ENCODE measurements at regions not wholly inside any gene's neighbourhood (a gene's known extent, or its start where the extent isn't known, plus 50 kb on each side); places are given as distances from the start of the nearest gene placed in this dataset.
A peak's percentile ranks its signal among the peaks of the same experiment; 100 is the strongest.

- no peak for DNase-seq
These were observed 265.3 kb downstream of the TBL1XR1 start for GRCh38 chr3:176931991-176932390.

- no peak for DNase-seq
These were observed 266.3 kb downstream of the TBL1XR1 start for GRCh38 chr3:176930942-176931341.

DNA sequence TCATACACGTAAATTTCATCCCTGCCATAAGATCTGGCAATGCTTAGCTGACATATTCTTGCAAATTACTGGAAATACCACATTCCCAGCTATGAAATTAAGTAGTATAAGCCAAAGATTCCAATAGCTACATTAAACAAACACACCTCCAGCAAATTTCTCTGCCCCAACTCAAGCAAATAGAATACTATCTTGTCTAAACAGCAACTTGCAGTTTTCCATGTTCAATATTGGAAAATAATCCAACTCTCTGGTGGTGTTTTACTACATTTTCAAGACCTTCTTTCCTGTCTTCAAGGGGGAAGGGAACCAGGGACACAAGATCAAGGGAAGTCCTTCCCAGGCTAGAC is 268.7 kb downstream of the TBL1XR1 start:
- DNase-seq: no peak

- DNase-seq: no peak
These were observed 269.3 kb downstream of the TBL1XR1 start for GRCh38 chr3:176927706-176928581.

DNA sequence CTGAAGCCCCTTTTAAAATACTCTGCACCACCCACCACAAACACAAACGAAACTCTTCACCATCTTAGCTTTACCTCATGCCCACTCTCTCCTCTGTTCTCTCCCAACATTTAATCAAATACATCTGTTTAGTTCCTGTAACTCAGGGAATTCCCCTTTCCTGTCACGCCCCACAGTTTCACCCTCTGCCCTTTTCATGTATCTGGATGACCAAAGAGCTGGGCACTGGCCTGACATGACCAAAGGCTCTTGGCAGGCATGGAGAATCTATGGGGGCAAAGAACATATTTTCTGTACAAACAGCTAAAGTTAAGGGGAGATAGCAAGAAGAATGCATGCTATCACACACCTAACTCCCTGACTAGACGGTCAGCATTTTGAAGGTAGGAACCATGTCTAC is 270.0 kb downstream of the TBL1XR1 start:
- no peak for DNase-seq

GRCh38 chr3:176926688-176927087 is 270.6 kb downstream of the TBL1XR1 start:
- no peak for DNase-seq

DNA sequence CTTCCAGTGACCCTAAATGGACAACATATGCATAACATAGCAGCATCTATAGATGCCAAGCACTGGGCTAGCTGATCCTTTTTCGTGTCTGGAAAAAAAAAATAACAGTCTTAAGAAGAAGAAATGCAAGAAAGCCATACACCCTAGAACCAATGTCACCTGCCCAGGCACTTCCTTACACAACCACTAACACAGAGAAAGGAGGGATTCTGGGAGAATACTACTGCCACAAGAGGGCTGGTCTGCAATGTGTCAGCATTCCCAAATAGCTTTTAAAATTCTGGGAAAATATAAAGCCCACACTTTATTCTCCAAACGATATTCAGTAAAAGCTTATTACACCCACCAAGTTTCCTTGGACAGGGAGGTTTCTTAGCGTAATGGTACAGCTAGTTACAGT is 271.2 kb downstream of the TBL1XR1 start:
- no peak for DNase-seq

DNA sequence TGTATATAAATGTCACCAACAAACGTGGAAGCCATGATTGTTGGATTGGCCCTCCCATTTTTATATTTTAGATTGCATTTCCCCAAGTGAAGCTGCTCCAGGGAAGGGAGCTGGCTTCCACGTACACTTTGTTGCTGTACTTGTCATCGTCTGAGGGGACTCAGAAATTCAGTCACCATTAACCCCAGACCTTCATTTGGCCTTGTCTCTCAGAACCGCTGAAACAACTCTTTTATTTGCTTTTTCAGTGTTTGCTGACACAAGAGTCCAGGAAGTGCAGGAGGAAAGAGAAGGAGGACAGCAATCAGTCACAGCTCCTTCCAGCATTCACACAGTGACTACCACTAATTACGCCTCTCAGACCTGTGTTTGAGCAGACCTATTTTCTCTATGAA is 276.5 kb downstream of the TBL1XR1 start:
- no peak for DNase-seq

- DNase-seq: no peak
These were observed 277.2 kb downstream of the TBL1XR1 start for GRCh38 chr3:176919836-176920765.

GRCh38 chr3:176916777-176917176 is 280.5 kb downstream of the TBL1XR1 start:
- DNase-seq: no peak

GRCh38 chr3:176914764-176915163 is 282.5 kb downstream of the TBL1XR1 start:
- no peak for DNase-seq

- DNase-seq: no peak
These were observed 285.7 kb downstream of the TBL1XR1 start for GRCh38 chr3:176911579-176911978.

DNA sequence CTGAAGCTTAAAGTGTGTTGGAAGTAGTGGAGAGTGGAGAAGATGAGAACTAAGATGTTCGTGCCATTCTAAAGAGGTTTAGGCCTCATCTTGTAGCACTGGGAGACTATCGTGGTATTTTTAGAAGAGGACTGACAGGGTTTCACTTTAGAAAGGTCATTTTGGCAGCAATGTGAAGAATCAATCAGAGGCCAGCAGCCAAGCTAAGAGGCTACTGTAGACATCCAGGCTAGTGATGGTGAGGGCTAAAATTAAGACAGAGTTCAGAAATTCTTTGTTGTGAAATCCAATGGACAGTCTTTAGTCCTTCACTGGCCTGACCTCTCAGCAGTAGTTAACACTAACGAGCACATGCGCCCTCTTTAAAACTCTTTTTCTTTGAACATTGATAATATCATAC is 288.2 kb downstream of the TBL1XR1 start:
- DNase-seq: no peak

- DNase-seq: no peak
These were observed 291.0 kb downstream of the TBL1XR1 start for GRCh38 chr3:176906046-176906905.

DNA sequence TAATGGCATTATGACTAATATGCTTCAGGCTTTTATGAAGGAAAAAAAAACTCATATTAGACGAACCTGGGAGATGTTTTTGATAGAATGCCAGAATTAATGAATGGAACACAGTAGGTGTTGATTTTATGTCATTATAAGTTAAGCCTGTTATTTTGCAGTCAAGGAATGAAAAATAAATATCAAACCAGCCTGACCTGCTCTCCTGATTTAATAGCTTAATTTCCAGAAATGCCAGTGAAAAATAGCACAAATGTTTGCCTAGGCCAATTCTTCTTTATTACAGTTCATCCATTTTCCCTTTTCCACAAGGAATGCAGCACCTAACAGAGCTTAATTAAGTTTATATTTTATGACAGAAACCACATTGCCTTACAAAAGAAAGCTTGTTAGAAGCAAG is 292.0 kb downstream of the TBL1XR1 start:
- DNase-seq: no peak

DNA sequence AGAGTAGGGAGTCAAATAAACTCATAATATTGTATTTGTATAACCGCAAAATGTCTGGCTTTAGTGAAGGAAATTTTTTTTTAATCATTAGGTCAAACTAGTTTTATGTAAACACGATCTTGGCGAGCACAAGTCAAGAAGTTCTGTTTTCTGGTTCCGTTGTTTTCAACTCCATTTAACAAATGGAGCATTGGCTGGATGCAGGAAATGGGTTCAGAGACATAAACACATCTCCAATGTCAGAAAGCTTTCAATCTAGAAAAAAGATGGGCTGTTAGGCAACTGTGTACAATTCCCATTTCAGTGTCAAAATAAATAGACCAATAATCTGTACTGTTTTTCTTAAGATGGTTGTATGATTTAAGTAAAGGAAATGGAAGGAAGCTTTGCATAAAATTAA is 292.8 kb downstream of the TBL1XR1 start:
- no peak for DNase-seq

GRCh38 chr3:176896640-176897039 is 300.6 kb downstream of the TBL1XR1 start:
- no peak for DNase-seq

DNA sequence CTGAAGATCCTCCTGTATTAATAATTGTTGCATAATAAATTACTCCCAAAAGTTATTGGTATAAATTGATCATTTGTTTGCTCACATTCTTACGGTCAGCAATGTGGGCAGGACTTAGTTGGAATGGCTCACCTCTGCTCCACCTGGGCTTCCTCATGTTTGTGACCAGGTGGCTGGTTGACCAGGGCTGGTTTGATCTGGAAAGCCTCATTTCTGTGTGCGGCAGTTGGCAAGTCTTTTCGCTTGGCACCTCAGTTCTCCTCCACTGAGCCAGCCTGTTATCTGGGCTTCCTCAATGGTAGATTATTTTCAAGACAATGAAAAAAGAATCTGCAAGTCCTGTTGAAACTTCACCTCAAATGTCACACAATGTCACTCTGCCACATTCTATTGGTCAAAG is 301.1 kb downstream of the TBL1XR1 start:
- no peak for DNase-seq

GRCh38 chr3:176879710-176880109 is 317.6 kb downstream of the TBL1XR1 start:
- DNase-seq: no peak

GRCh38 chr3:176873261-176873660 is 324.0 kb downstream of the TBL1XR1 start:
- no peak for DNase-seq

DNA sequence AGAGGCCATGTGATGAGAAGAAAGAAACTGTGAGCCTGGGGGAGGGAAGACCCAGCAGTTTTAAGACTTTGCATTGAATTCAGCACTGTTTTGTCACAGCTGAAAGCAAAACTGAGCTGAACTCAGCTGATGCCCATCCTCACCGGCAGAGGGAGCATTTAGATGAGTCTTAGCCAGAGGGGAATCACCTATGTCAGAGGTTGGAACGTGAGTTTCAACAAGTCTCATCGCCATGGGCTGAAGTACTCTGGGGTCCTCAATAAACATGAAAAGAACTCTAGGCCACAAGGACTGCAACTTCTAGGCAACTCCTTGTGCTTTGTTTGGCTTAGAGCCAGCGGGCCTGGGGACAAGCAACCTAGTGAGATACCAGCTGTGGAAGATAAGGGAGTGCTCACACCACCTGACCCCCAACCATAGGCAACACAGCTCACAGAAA is 324.5 kb downstream of the TBL1XR1 start:
- DNase-seq: peak; percentile 34

GRCh38 chr3:176870451-176870850 is 326.8 kb downstream of the TBL1XR1 start:
- no peak for DNase-seq
